ENCODE measurements at regions not wholly inside any gene's neighbourhood (a gene's known extent, or its start where the extent isn't known, plus 50 kb on each side); places are given as distances from the start of the nearest gene placed in this dataset.
"Not testable (repeated sequence)": the region's sequence is repeated elsewhere in the genome, so short reads cannot be mapped to it uniquely, and the experiment has no call there.

DNA sequence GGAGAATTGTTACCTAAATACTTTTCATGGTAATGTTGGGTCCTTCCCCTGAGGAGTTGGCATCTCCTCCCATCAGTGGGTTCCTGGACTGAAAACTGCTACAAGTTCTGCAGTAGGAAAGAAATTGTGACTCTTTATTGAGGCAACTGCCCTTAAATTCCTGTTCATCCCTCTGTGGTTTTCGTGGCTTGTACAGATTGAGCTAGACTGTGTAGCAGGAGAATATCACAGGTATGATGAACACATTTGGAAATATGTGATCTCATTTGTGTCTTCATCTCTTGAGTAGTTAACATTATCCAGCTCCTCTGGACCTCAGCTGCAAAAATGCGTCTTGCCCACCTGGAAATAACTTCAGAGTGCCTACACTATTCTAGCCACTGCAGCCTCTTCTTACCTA, 390.6 kb downstream of the PTPRC start:
- H3K27ac ChIP-seq (ENCODE audit: low read length) = no peak overlapping the region
- H3K27me3 ChIP-seq (ENCODE audit: insufficient read depth, low read depth, low read length) = no peaks in the 10 kb centered on the region
- no peak overlapping the region for H3K4me3 ChIP-seq (ENCODE audit: low read length)
- no peak overlapping the region for H3K9ac ChIP-seq (ENCODE audit: low read length)
- no peak overlapping the region for H3K4me2 ChIP-seq (ENCODE audit: low read length)
- H3K36me3 ChIP-seq (ENCODE audit: insufficient read depth, low read length) = no peaks in the 10 kb centered on the region
- H3K9me3 ChIP-seq (ENCODE audit: low read length) = no peaks in the 10 kb centered on the region
- no peaks in the 10 kb centered on the region for H3K79me2 ChIP-seq (replicated peaks; ENCODE audit: insufficient read depth, low read length)
- H3K9me2 ChIP-seq (ENCODE audit: insufficient read depth, low read length) = no peaks in the 10 kb centered on the region
- H3F3A ChIP-seq (ENCODE audit: insufficient read depth, low read length, poor library complexity, severe bottlenecking) = no peaks in the 10 kb centered on the region
- H2AFZ ChIP-seq (ENCODE audit: low read depth, low read length) = no peak overlapping the region
- no peaks in the 10 kb centered on the region for H4K20me1 ChIP-seq (ENCODE audit: insufficient read depth)
- TF ChIP-seq, protein P1, sequence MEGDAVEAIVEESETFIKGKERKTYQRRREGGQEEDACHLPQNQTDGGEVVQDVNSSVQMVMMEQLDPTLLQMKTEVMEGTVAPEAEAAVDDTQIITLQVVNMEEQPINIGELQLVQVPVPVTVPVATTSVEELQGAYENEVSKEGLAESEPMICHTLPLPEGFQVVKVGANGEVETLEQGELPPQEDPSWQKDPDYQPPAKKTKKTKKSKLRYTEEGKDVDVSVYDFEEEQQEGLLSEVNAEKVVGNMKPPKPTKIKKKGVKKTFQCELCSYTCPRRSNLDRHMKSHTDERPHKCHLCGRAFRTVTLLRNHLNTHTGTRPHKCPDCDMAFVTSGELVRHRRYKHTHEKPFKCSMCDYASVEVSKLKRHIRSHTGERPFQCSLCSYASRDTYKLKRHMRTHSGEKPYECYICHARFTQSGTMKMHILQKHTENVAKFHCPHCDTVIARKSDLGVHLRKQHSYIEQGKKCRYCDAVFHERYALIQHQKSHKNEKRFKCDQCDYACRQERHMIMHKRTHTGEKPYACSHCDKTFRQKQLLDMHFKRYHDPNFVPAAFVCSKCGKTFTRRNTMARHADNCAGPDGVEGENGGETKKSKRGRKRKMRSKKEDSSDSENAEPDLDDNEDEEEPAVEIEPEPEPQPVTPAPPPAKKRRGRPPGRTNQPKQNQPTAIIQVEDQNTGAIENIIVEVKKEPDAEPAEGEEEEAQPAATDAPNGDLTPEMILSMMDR (IDR thresholded peaks at IDR 0.05; ENCODE audit: poor library complexity, severe bottlenecking) = no peak
- TF ChIP-seq TAF1 (IDR thresholded peaks at IDR 0.05; ENCODE audit: low read depth) = no peak
- no peak for TF ChIP-seq RAD21 (conservative IDR thresholded peaks at IDR 0.05)
- no peak for TF ChIP-seq SMC3 (conservative IDR thresholded peaks at IDR 0.05; ENCODE audit: poor library complexity)
- no peak for TF ChIP-seq EZH2 (IDR thresholded peaks at IDR 0.05; ENCODE audit: borderline replicate concordance, insufficient read depth, low read length, poor library complexity, severe bottlenecking)
- no peak for TF ChIP-seq EP300 (conservative IDR thresholded peaks at IDR 0.05; ENCODE audit: poor library complexity, severe bottlenecking)
- TF ChIP-seq REST (IDR thresholded peaks at IDR 0.05; ENCODE audit: borderline replicate concordance) = no peak
- TF ChIP-seq MXI1 (conservative IDR thresholded peaks at IDR 0.05; ENCODE audit: poor library complexity, severe bottlenecking) = no peak
- no peak for TF ChIP-seq POLR2AphosphoS5 (IDR thresholded peaks at IDR 0.05)

DNA sequence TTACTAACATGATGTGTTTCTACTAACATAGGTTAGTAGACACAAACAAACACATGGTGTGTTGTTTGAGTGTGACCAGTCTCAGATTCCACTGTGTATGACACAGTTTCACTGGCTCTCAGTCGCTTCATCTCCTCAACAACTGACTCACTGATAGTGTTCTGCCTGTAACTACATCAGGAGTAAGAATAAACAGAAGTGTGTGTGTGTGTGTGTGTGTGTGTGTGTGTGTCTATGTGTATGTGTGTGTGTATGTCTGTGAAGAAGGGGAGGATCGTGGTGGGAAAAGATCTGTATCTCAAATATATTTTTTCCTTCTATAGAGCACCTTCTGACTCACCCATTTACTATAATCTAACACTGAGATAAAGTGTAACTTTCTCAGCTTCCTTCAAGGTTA, 391.0 kb downstream of the PTPRC start:
- Histone ChIP-seq H3K4me3 (ENCODE audit: low read length) (no peak overlapping the region), H2AFZ (ENCODE audit: low read depth, low read length) (no peak overlapping the region), H3K9ac (ENCODE audit: low read length) (no peak overlapping the region), H3F3A (ENCODE audit: insufficient read depth, low read length, poor library complexity, severe bottlenecking) (no peaks in the 10 kb centered on the region), H3K27me3 (ENCODE audit: insufficient read depth, low read depth, low read length) (no peaks in the 10 kb centered on the region), H3K27ac (ENCODE audit: low read length) (no peak overlapping the region), H3K9me2 (ENCODE audit: insufficient read depth, low read length) (no peaks in the 10 kb centered on the region), H3K79me2 (replicated peaks; ENCODE audit: insufficient read depth, low read length) (no peaks in the 10 kb centered on the region), H3K9me3 (ENCODE audit: low read length) (no peaks in the 10 kb centered on the region), H4K20me1 (ENCODE audit: insufficient read depth) (no peaks in the 10 kb centered on the region), H3K36me3 (ENCODE audit: insufficient read depth, low read length) (no peaks in the 10 kb centered on the region), H3K4me2 (ENCODE audit: low read length) (no peak overlapping the region)
- TF ChIP-seq RAD21 (conservative IDR thresholded peaks at IDR 0.05) = no peak
- no peak for TF ChIP-seq MXI1 (conservative IDR thresholded peaks at IDR 0.05; ENCODE audit: poor library complexity, severe bottlenecking)
- no peak for TF ChIP-seq TAF1 (IDR thresholded peaks at IDR 0.05; ENCODE audit: low read depth)
- TF ChIP-seq EP300 (conservative IDR thresholded peaks at IDR 0.05; ENCODE audit: poor library complexity, severe bottlenecking) = no peak
- TF ChIP-seq, protein P1 (IDR thresholded peaks at IDR 0.05; ENCODE audit: poor library complexity, severe bottlenecking) = no peak
- TF ChIP-seq REST (IDR thresholded peaks at IDR 0.05; ENCODE audit: borderline replicate concordance) = no peak
- no peak for TF ChIP-seq SMC3 (conservative IDR thresholded peaks at IDR 0.05; ENCODE audit: poor library complexity)
- TF ChIP-seq POLR2AphosphoS5 (IDR thresholded peaks at IDR 0.05) = no peak
- no peak for TF ChIP-seq EZH2 (IDR thresholded peaks at IDR 0.05; ENCODE audit: borderline replicate concordance, insufficient read depth, low read length, poor library complexity, severe bottlenecking)

DNA sequence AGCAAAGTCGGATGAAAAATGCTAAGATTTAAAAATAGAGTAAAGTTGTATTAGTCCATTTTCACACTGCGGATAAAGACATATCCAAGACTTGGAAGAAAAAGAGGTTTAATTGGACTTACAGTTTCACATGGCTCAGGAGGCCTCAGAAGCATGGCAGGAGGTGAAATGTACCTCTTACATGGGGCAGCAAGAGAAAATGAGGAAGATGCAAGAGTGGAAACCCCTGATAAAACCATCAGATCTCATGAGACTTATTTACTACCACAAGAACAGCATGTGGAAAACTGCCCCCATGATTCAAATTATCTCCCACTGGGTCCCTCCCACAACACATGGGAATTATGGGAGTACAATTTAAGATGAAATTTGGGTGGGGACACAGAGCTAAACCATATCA, 391.7 kb downstream of the PTPRC start:
- not testable (repeated sequence) for H3K9me2 ChIP-seq (ENCODE audit: insufficient read depth, low read length); H3K9ac ChIP-seq (ENCODE audit: low read length); H3K27ac ChIP-seq (ENCODE audit: low read length); H3K9me3 ChIP-seq (ENCODE audit: low read length); H3K4me2 ChIP-seq (ENCODE audit: low read length); H3K79me2 ChIP-seq (replicated peaks; ENCODE audit: insufficient read depth, low read length); H4K20me1 ChIP-seq (ENCODE audit: insufficient read depth); H3K27me3 ChIP-seq (ENCODE audit: insufficient read depth, low read depth, low read length); H3K4me3 ChIP-seq (ENCODE audit: low read length); H3K36me3 ChIP-seq (ENCODE audit: insufficient read depth, low read length); H3F3A ChIP-seq (ENCODE audit: insufficient read depth, low read length, poor library complexity, severe bottlenecking); H2AFZ ChIP-seq (ENCODE audit: low read depth, low read length)

Data from neural cell (in vitro differentiated cells).